GM13977 (cell line): ENCODE measurements at regions not wholly inside any gene's neighbourhood (a gene's known extent, or its start where the extent isn't known, plus 50 kb on each side); places are given as distances from the start of the nearest gene placed in this dataset.
"Not testable (repeated sequence)": the region's sequence is repeated elsewhere in the genome, so short reads cannot be mapped to it uniquely, and the experiment has no call there.

Experiments used
- DNase-seq: peaks from one replicate; pipeline ENCODE4 v3.0.0; 2012; ENCODE audit warnings: low spot score
- in situ Hi-C: fragments of 300-500 bp; cut with MboI; formaldehyde crosslinking; loops from one replicate; pipeline ENCODE4 v1.12.0; 2022; ENCODE audit warnings: low sequenced_read_pairs, low pct_unique_long_range_greater_than_20kb, mixed read lengths, inconsistent platforms; ENCODE audit not compliant: unreplicated experiment
- TF ChIP-seq, protein P1 (sequence below): IDR thresholded peaks from 2 replicates; pipeline ENCODE4 v1.5.1; 2012; ENCODE audit warnings: mild to moderate bottlenecking, control low read depth; ENCODE audit not compliant: insufficient read depth; ENCODE audit errors: extremely low read depth, missing control alignments

DNA sequence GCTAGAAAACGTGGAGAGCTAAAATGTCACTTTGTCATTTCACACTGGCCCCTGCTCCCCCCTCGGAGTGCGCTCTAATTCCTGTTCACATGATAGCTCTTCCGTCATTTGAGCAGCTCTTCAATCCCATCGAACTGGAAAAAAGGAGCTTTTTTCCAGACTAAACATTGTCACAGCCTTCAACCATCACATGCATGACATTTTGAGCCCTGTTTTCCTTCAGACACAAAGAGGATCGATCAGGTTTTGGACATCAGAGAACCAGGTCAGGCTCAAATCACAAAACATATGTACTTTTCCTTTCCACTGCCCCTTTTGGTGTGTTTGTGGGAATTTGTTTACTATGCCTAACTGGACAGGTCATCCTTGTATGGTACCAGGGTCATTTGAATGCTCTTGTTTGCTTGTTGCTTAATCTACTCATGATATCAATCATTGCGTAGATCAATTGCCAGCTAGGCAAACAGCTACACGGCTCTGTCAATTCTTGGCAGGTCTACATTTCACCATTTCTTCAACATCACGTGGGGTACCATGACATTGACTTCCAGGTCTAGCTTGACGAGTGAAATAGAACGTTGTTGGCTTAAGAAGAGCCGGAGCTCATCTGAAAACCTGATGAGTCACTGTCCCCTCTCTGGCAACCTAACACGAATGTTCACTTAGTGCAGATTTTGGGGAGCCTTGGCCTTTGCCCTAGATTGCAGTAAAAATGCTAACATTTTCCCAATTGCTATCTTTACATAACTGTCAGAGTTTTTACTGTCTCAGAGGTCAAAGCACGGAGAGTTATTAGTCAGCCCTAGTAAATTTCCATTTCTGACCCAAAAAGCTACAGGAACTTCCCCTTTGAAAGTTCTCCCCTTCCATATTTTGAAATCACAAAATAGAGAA is 87.3 kb downstream of the LYZL2 start:
- peak; percentile 43 for DNase-seq
- in situ Hi-C loops: no loop called here
- TF ChIP-seq, protein P1, sequence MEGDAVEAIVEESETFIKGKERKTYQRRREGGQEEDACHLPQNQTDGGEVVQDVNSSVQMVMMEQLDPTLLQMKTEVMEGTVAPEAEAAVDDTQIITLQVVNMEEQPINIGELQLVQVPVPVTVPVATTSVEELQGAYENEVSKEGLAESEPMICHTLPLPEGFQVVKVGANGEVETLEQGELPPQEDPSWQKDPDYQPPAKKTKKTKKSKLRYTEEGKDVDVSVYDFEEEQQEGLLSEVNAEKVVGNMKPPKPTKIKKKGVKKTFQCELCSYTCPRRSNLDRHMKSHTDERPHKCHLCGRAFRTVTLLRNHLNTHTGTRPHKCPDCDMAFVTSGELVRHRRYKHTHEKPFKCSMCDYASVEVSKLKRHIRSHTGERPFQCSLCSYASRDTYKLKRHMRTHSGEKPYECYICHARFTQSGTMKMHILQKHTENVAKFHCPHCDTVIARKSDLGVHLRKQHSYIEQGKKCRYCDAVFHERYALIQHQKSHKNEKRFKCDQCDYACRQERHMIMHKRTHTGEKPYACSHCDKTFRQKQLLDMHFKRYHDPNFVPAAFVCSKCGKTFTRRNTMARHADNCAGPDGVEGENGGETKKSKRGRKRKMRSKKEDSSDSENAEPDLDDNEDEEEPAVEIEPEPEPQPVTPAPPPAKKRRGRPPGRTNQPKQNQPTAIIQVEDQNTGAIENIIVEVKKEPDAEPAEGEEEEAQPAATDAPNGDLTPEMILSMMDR: no peak

DNA sequence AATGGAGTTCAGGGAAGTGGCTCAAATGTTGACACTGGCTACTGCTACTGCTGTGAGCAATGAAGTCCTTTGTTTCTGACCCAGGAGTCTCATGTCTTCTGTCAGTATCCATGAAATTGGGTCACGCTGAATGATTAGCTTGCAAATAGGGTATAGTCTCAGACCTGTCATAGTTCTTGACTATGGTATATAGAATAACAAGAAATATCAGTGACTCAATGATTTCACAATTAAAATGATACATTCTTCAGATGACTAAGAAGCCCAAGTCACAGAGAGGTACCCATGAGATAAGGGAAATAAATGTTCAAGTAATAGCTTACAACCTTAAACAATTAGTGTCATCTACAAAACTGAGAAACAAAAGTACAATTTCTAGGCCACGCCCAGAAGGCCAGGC is 89.3 kb downstream of the LYZL2 start:
- DNase-seq: no peak
- TF ChIP-seq, protein P1: no peak
- in situ Hi-C loops: no loop called here

DNA sequence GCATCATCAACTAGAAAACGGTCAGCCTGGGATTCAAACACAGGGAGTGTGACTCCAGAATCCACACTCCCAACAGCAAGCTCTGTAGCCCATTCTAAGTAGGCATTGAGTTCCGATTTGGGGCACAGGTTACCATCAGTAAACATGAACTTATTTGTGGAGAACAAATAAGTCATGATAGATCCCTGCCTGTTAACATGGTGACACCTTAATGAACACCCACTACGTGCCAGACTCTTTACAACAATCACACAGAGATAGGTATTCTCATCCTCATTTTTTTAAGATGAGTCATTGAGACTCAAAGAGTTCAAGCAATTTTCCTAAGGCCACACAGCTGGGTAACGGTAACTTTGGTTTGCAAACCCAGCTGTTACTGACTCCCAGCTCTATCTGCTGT is 91.5 kb downstream of the LYZL2 start:
- DNase-seq: no peak
- in situ Hi-C loops: loop anchor here (10.0 kb wide), 1 partner anchor 123 kb away; no protein-coding TSS in a partner anchor
- TF ChIP-seq, protein P1: no peak

DNA sequence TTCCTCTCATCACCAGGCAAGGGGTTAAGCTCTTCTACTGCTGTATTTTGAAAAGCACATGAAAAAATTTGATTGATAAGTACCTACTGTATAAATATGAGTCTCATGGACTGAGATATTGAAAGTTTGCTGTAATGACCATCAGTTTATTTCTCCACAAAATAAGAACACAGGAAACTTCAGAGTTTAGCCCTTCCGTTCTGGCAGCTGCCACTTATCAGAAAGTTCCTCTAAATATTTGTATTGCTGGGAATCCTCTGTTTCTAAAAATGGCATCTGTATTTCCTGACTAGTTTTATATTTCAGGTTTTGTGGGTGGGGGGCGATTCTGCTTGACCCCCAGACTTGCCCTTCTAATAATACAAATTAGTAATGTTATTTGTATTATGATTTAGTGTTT is 92.0 kb downstream of the LYZL2 start:
- TF ChIP-seq, protein P1: no peak
- no peak for DNase-seq
- in situ Hi-C loops: loop anchor here (10.0 kb wide), 1 partner anchor 123 kb away; no protein-coding TSS in a partner anchor

DNA sequence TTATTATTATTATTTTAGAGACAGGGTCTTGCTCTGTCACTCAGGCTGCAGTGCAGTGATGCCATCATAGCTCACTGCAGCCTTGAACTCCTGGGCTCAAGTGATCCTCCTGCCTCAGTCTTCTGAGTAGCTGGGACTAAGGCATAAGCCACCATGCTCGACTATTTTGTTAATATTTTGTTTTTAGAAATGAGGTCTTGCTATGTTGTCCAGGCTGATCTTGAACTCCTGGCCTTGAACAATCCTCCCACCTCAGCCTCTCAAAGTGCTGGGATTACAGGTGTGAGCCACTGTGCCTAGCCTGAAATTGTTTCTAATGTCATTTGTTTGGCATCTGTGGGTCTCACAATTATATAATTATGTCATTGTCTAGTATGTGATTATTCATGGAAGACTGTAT is 92.4 kb downstream of the LYZL2 start:
- DNase-seq: not testable (repeated sequence)
- in situ Hi-C loops: loop anchor here (10.0 kb wide), 1 partner anchor 122 kb away; no protein-coding TSS in a partner anchor

DNA sequence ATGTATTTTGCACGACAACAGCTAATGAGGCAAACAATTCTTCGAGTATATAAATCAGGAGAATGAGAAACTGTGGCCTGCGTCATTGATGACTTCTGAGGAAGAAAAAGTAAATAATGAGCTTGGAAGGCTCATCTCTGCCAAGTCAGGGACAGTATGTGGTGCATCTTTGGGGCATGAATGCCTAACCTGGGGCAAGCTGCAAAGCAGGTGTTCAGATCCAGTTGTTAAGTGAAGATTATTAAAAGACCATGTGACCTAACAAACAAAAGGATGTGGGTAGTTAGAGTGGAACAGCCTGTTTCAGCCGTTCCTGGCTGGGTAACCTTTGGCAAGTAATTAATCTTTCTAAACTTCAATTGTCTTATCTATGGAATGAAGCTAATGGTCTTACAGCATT is 93.0 kb downstream of the LYZL2 start:
- TF ChIP-seq, protein P1: no peak
- DNase-seq: no peak
- in situ Hi-C loops: loop anchor here (10.0 kb wide), 1 partner anchor 122 kb away; no protein-coding TSS in a partner anchor

DNA sequence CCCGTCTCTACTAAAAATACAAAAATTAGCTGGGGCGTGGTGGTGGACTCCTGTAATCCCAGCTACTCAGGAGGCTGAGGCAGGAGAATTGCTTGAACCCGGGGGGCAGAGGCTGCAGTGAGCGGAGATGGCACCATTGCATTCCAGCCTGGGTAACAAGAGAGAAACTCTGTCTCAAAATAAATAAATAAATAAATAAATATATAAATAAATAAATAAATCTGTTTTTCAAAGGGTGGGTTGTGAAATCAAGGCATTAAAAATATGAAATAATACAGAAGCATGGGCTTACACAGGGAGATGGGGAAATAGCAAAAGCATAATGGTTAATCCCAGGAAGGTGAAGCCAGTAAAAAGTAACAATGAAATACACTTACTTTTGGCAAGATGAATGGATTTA is 93.9 kb downstream of the LYZL2 start:
- TF ChIP-seq, protein P1: no peak
- DNase-seq: no peak
- in situ Hi-C loops: loop anchor here (10.0 kb wide), 1 partner anchor 121 kb away; no protein-coding TSS in a partner anchor
